BJ (cell line): ENCODE measurements at regions not wholly inside any gene's neighbourhood (a gene's known extent, or its start where the extent isn't known, plus 50 kb on each side); places are given as distances from the start of the nearest gene placed in this dataset.

Experiments
- CTCF ChIA-PET: fragments of 350-600 bp; formaldehyde crosslinking; extraction: SDS; loops from one replicate; lab custom pipeline; 2021; ENCODE audit warnings: antibody characterized with exemption, inconsistent platforms; lab: Yijun Ruan, JAX
- POLR2A ChIA-PET: fragments of 300-600 bp; sonication (Branson Sonifier 250); formaldehyde crosslinking; extraction: SDS; loops from one replicate; lab custom pipeline; 2021; ENCODE audit warnings: antibody characterized with exemption; lab: Charles Lee
- DNase-seq: peaks from one replicate; pipeline ENCODE4 v3.0.0-alpha.2; 2011; ENCODE audit warnings: low read depth
- H3K27me3 ChIP-seq: 2 replicates; pipeline ENCODE4 v1.6.0; 2011; ENCODE audit warnings: low read length; ENCODE audit not compliant: control insufficient read depth, insufficient read depth
- H3K36me3 ChIP-seq: 2 replicates; pipeline ENCODE4 v1.5.1; 2011; ENCODE audit warnings: low read length; ENCODE audit not compliant: control insufficient read depth, insufficient read depth
- H3K4me3 ChIP-seq: 2 replicates; pipeline ENCODE4 v1.5.1; 2011; ENCODE audit warnings: low read depth, mild to moderate bottlenecking, control low read depth, low read length
- TF ChIP-seq, protein P1 (sequence below): IDR thresholded peaks from 2 replicates; pipeline ENCODE4 v1.5.1; 2011; ENCODE audit warnings: low read depth, mild to moderate bottlenecking, control low read depth, inconsistent platforms, low read length, moderate library complexity; ENCODE audit not compliant: insufficient read depth

DNA sequence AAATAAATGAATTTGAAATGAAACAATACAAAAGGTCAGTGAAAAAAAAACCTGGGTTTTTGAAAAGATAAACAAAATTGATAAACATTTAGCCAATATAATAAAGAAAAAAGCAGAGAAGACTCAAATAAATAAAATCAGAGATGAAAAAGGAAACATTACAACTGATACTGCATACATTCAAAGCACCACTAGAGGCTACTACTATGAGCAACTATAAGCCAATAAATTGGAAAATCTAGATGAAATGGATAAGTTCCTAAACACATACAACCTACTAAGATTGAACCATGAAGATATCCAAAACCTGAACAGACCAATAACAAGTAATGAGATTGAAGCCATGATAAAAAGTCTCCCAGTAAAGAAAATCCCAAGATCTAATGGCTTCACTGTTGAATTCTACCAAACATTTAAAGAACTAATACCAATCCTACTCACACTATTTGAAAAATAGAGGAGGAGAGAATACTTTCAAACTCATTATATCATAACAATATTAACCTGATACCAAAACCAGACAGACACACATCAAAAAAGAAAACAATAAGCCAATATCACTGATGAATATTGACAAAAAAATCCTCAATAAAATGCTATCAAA is 80.8 kb upstream of the CERS6 start:
- POLR2A ChIA-PET, result no interaction called here
- no peak for DNase-seq
- Histone ChIP-seq H3K27me3 (no peaks in the 10 kb centered on the region), H3K4me3 (no peak overlapping the region), H3K36me3 (no peaks in the 10 kb centered on the region)
- CTCF ChIA-PET, result no interaction called here
- TF ChIP-seq, protein P1, sequence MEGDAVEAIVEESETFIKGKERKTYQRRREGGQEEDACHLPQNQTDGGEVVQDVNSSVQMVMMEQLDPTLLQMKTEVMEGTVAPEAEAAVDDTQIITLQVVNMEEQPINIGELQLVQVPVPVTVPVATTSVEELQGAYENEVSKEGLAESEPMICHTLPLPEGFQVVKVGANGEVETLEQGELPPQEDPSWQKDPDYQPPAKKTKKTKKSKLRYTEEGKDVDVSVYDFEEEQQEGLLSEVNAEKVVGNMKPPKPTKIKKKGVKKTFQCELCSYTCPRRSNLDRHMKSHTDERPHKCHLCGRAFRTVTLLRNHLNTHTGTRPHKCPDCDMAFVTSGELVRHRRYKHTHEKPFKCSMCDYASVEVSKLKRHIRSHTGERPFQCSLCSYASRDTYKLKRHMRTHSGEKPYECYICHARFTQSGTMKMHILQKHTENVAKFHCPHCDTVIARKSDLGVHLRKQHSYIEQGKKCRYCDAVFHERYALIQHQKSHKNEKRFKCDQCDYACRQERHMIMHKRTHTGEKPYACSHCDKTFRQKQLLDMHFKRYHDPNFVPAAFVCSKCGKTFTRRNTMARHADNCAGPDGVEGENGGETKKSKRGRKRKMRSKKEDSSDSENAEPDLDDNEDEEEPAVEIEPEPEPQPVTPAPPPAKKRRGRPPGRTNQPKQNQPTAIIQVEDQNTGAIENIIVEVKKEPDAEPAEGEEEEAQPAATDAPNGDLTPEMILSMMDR, result no peak

GRCh38 chr2:168378960-168379669 is 77.0 kb upstream of the CERS6 start:
- Histone ChIP-seq H3K27me3 (no peaks in the 10 kb centered on the region), H3K4me3 (no peak overlapping the region), H3K36me3 (no peaks in the 10 kb centered on the region)
- ChIA-PET CTCF (interaction anchor here (1.5 kb wide), 1 partner anchor 21 kb away, joined by 3 read pairs; no protein-coding TSS in a partner anchor), POLR2A (no interaction called here)
- no peak for DNase-seq
- TF ChIP-seq, protein P1, result no peak

DNA sequence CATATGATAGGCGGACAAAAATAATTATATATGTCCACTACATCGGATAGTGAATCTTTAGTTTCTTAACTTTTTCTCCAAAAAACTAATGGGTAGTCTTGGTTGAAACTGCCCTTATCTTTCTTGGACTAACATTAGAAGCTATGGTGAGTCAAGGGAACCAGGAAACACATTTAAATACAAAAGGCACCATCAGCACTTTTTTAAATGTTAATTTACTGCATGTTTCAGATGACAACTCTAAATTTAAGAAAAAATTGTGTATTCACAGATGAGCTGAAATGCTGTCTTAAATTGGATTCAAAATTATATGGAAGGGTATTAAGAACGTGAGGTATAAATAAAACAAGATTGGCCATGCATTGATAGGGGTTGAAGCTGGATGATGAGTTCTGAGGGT is 75.6 kb upstream of the CERS6 start:
- no peak for DNase-seq
- Histone ChIP-seq H3K27me3 (no peaks in the 10 kb centered on the region), H3K4me3 (no peak overlapping the region), H3K36me3 (no peaks in the 10 kb centered on the region)
- ChIA-PET POLR2A (no interaction called here), CTCF (interaction anchor here (0.6 to 1.5 kb wide), 6 partner anchors 9 to 1022 kb away, joined by 3 to 4 read pairs (median 3); no protein-coding TSS in a partner anchor)
- TF ChIP-seq, protein P1, result no peak

- DNase-seq, result no peak
- H3K36me3 ChIP-seq, result no peaks in the 10 kb centered on the region
- ChIA-PET POLR2A (no interaction called here), CTCF (no interaction called here)
- no peak overlapping the region for H3K4me3 ChIP-seq
- no peaks in the 10 kb centered on the region for H3K27me3 ChIP-seq
- TF ChIP-seq, protein P1, result no peak
Observed at GRCh38 chr2:168392024-168392423, 64.0 kb upstream of the CERS6 start.

GRCh38 chr2:168392797-168393196 is 63.3 kb upstream of the CERS6 start:
- TF ChIP-seq, protein P1, result no peak
- Histone ChIP-seq H3K36me3 (no peaks in the 10 kb centered on the region), H3K27me3 (no peaks in the 10 kb centered on the region), H3K4me3 (no peak overlapping the region)
- ChIA-PET CTCF (interaction anchor here (1.2 kb wide), 1 partner anchor 533 kb away, joined by 3 read pairs; no protein-coding TSS in a partner anchor), POLR2A (no interaction called here)
- no peak for DNase-seq
